HL-60 (cell line): ENCODE measurements at regions not wholly inside any gene's neighbourhood (a gene's known extent, or its start where the extent isn't known, plus 50 kb on each side); places are given as distances from the start of the nearest gene placed in this dataset.

ENCODE experiments used
- DNase-seq, 2 experiments: peaks; one replicate each; pipeline ENCODE4 v3.0.0-alpha.2; 2010 to 2020; ENCODE audit warnings: low read depth in 1 of 2, low spot score in 1 of 2
- H3K27ac ChIP-seq: fragments of 250-450 bp; sonication (Bioruptor Pico); replicated peaks from 2 replicates; pipeline ENCODE4 v1.5.1; 2020; ENCODE audit warnings: mild to moderate bottlenecking, moderate library complexity
- H3K27me3 ChIP-seq: fragments of 250-450 bp; sonication (Bioruptor Pico); 2 replicates; pipeline ENCODE4 v1.5.1; 2021; ENCODE audit warnings: mild to moderate bottlenecking, moderate library complexity; ENCODE audit not compliant: insufficient read depth, poor library complexity, severe bottlenecking
- H3K4me3 ChIP-seq: replicated peaks from 2 replicates; pipeline ENCODE4 v1.5.1; 2011; ENCODE audit warnings: mild to moderate bottlenecking, control low read depth, low read length; ENCODE audit not compliant: insufficient read depth
- CTCF ChIP-seq: IDR thresholded peaks from one replicate; pipeline ENCODE4 v1.5.1; 2011; ENCODE audit warnings: low read length, control low read depth, inconsistent platforms; ENCODE audit not compliant: insufficient read depth
- GABPA ChIP-seq: IDR thresholded peaks from 2 replicates; pipeline ENCODE4 v1.6.1; 2012; ENCODE audit warnings: low read depth
- POLR2AphosphoS5 ChIP-seq: IDR thresholded peaks from 2 replicates; pipeline ENCODE4 v1.6.1; 2012; ENCODE audit warnings: low read depth
- REST ChIP-seq: IDR thresholded peaks from 2 replicates; pipeline ENCODE4 v1.6.1; 2012; ENCODE audit warnings: low read depth; ENCODE audit not compliant: insufficient replicate concordance
- SPI1 ChIP-seq: IDR thresholded peaks from 2 replicates; pipeline ENCODE4 v1.6.1; 2012; ENCODE audit warnings: low read depth, mild to moderate bottlenecking, borderline replicate concordance

GRCh38 chr2:201965550-201965949, 68.1 kb upstream of the FZD7 start:
- Histone ChIP-seq H3K4me3 (no peak overlapping the region), H3K27ac (no peak overlapping the region), H3K27me3 (no peaks in the 10 kb centered on the region)
- TF ChIP-seq REST (no peak), GABPA (no peak), POLR2AphosphoS5 (no peak), SPI1 (no peak), CTCF (no peak)
- no peak for DNase-seq

GRCh38 chr2:201966691-201967438, 66.8 kb upstream of the FZD7 start:
- no peaks in the 10 kb centered on the region for H3K27me3 ChIP-seq
- no peak overlapping the region for H3K27ac ChIP-seq
- no peak overlapping the region for H3K4me3 ChIP-seq
- no peak for DNase-seq
- no peak for TF ChIP-seq SPI1
- no peak for TF ChIP-seq GABPA
- TF ChIP-seq REST, result no peak
- no peak for TF ChIP-seq CTCF
- no peak for TF ChIP-seq POLR2AphosphoS5

- Histone ChIP-seq H3K4me3 (no peak overlapping the region), H3K27me3 (no peaks in the 10 kb centered on the region), H3K27ac (no peak overlapping the region)
- no peak for DNase-seq
- TF ChIP-seq POLR2AphosphoS5 (no peak), CTCF (no peak), SPI1 (no peak), GABPA (no peak), REST (no peak)
Observed at GRCh38 chr2:201968050-201968449, 65.6 kb upstream of the FZD7 start.
